ENCODE measurements at regions not wholly inside any gene's neighbourhood (a gene's known extent, or its start where the extent isn't known, plus 50 kb on each side); places are given as distances from the start of the nearest gene placed in this dataset.

DNA sequence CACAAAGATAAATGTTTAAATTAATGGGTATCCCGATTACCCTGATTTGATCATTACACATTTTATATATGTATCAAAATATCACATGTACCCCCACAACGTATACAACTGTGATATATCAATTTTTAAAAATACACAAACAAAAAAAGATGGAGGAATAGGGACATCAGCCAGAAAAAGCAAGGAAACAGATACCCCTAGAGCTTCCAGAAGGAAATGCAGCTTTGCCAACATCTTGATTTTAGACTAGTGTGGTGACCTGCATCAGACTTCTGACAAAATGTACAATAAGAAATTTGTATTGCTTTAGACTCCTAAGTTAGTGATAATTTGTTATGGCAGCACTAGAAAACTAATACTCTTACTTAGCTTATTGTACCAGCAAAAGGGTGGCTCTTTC lies 483.8 kb downstream of the TUSC7 start:
- no peak for DNase-seq
- in situ Hi-C loops (cut with MboI; ENCODE audit: low pct_unique_long_range_greater_than_20kb, low sequenced_read_pairs), result no loop called here

DNA sequence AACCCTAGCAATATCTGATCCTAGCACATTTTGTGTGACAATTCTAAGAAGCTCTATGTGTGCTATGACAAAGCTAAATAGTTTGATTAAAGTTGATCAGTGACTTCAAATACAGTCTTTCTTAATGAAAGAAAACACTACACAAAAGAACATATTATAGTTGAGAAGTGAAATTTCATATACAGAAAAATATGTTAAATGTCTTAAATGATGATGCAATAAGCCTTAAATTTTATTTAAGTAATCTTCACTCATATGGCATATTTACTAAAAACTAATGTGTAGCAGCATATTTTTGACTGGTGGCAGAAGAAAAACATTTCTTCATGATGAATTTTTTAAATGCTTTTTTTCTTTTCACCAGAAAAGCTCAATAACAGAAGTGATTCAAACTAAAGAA lies 485.5 kb downstream of the TUSC7 start:
- DNase-seq, result no peak
- in situ Hi-C loops (cut with MboI; ENCODE audit: low pct_unique_long_range_greater_than_20kb, low sequenced_read_pairs), result no loop called here

DNA sequence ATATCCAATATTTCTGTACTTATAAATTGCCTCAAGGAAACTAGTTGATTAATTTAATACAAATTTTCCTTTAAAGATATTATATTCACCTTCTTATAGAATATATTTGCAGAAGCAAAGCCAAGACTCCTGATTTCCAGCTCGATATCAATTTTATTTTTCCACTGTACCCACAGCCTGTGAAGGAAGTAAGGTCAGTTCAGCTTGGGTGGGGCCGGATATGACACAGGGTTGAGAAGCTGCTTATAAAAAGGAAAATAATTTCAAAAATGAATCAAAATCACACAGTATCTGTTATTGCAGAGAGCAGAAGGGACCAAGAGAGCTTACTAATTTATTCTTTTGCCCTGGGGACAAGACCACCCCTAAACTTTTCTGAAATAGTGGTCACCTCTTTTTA lies 491.4 kb downstream of the TUSC7 start:
- in situ Hi-C loops (cut with MboI; ENCODE audit: low pct_unique_long_range_greater_than_20kb, low sequenced_read_pairs), result no loop called here
- DNase-seq, result no peak

DNA sequence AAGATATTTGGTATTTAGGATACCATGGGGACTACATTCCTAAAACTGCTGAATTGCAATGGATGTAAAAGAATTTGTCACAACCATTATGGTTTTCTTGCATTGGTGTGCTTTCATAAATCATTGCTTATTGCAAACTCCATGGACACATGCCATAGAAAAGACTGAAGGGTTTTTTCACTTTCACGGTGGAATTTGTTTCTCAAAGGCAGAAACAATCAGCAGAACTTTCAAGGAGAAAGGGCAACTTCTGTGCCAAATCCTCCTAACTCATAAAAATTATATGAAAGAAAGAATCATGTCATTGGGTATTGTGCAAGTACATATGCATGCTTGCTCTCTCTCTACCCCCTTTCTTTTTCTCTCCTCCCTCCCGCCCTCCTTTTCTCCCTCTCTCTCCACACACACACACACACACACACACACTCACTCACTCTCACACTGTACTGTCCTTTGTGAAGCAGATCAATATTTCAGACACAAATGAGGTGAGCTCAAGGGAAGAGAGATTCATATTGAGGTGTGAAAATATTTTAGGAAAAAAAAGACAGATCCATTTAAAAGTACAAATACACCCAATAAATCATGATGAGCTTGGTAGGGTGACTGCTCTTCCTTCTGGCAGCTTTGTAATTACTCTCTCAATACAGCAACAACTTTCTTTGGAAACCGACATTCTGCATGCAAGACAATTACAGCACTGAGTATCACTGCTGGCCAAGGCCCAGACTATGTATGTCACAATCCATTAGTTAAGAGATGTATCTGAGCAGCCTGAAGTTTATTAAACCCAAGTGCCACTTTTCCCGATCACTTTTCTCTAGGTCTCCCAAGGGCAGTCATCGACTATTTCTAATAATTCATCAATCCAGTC lies 492.6 kb downstream of the TUSC7 start:
- in situ Hi-C loops (cut with MboI; ENCODE audit: low pct_unique_long_range_greater_than_20kb, low sequenced_read_pairs), result no loop called here
- DNase-seq, result no peak

DNA sequence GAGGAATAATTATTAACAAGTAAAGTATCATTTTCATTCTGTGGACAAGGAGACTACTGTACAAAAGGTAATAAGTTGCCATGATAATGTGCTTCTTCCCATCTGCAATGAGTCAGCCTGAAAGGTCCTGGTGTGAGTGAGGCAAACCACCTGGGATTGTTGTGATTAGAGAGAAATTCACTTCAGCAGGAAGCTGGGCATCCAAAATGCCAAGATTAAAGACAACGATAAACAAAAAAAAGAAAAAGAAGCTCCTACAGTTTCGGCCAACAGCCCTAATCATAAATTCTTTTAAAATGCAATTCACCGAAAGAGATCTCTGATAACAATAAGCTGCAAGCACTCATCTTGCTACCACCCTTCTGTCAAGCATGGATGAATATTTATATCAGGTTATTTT lies 507.8 kb downstream of the TUSC7 start:
- DNase-seq, result no peak
- in situ Hi-C loops (cut with MboI; ENCODE audit: low pct_unique_long_range_greater_than_20kb, low sequenced_read_pairs), result no loop called here

DNA sequence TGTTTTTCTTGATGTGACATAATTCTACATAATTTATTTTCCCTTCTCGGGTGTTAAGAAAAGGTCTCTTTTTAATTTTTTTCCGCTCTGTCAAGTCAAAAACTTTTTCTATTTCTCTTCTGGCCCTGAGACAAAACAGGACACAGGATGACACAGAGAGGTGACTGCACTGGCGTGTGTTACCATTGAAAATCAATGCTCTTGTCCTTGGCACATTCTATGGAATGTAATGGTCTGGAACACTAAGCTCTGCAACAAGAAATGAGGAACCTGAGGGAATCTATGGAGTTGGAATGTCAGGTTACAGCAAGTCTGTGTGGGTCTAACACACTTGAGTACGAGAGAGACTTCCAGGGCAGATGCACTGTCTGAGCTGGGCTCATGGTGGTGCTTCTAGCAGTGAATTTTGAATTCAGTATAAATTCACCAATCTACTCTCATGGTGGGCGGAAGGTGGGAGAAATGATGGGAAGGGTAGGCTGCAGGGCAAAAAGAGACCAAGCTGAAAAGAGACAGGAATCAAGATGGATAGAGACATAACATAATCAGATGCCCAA lies 508.3 kb downstream of the TUSC7 start:
- no peak for DNase-seq
- in situ Hi-C loops (cut with MboI; ENCODE audit: low pct_unique_long_range_greater_than_20kb, low sequenced_read_pairs), result no loop called here

DNA sequence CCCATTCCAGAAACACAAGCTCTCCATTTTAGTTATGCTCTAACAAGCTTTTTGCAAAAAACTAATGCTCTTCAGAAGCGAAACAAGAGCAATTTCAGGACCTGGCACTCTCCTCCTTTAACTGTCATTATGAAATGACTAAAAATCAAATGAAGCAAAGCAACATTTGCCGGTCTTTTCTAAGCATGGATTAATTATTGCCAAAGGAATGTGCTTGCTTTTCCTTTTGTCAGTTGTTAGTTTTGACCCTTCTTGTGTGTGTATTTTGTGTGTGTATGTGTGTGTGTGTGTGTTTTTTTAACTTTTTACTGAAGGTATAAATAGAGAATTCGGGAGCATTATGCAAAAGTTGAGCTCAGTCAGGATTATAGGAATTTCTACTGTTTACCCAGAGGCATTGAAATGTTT lies 509.1 kb downstream of the TUSC7 start:
- no peak for DNase-seq
- in situ Hi-C loops (cut with MboI; ENCODE audit: low pct_unique_long_range_greater_than_20kb, low sequenced_read_pairs), result no loop called here

DNA sequence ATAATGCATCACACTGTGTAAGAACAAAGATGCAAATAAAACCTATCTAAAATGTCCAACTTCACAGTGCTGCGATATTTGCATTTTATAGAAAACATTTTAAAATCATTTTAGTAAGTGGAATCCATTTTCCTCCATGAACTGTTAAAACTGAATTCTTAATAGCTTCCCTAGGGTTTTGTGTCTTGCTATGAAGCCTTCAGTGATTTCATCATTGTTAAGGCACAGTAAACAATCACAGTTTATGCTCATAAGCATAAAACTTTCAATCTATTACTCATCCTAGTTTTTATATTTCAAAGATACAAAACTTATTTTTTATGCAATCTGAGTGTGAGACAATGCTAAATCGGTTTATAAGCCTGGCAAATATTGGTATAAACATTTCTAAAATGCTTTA lies 509.7 kb downstream of the TUSC7 start:
- no peak for DNase-seq
- in situ Hi-C loops (cut with MboI; ENCODE audit: low pct_unique_long_range_greater_than_20kb, low sequenced_read_pairs), result no loop called here

DNA sequence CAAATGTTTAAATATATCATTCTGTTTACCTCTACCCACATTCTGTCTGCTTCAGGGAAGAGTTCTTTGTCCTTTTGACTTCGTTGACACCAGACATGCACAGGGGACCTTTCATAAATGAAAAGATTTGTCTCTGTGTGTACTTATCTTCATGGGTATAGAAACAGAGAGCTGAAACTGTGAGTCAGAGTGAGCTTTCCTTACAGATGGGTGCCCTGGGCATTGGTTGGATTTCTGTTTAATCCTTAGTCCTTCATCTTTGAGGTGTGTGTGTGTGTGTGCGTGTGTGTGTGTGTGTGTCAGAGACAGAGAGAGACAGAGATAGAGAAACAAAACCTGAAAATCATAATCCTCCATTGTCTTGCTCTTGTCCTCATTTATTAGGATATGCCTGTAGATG lies 517.4 kb downstream of the TUSC7 start:
- in situ Hi-C loops (cut with MboI; ENCODE audit: low pct_unique_long_range_greater_than_20kb, low sequenced_read_pairs), result no loop called here

DNA sequence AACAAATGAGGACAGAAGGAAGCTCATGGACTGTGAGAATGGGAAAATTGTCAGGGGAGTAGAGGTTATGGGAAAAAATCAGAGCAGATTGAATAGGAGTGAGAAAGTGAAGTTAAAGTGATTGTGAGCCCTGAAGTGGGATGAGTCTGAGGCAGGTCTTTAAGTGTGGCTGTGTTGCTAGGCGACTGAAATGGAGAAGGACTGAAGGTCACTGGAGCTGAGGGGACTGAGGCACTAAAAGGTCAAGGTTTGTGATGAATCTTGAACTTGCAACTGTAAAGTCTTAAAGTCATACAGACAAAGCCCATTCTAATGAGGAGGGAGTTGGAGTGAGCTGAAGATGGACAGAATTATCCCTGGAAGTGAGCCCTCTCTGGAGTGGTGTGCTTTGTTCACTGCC lies 518.9 kb downstream of the TUSC7 start:
- no peak for DNase-seq

More for the DNA sequence above, 517.4 kb downstream of the TUSC7 start:
- no peak for DNase-seq

DNA sequence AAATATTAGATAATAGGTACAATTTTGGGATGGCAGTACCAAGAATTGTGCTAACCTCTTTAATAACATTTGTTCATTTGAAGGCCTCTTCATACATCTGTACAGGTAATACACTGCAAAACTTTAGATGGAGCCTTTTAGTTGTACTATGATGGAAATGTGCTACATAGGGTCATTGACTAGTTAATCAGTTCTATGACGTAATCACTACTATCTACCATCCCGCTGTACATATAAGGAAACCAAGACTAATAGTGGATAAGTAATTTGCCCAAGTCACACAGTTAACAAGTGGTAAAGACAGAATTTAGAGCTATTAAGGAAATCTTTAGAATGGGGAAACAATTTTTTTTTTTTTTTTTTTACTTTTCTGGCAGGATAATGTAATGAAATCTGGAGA lies 521.3 kb downstream of the TUSC7 start:
- in situ Hi-C loops (cut with MboI; ENCODE audit: low pct_unique_long_range_greater_than_20kb, low sequenced_read_pairs), result no loop called here
- DNase-seq, result no peak

More for the DNA sequence above, 518.9 kb downstream of the TUSC7 start:
- in situ Hi-C loops (cut with MboI; ENCODE audit: low pct_unique_long_range_greater_than_20kb, low sequenced_read_pairs), result no loop called here

DNA sequence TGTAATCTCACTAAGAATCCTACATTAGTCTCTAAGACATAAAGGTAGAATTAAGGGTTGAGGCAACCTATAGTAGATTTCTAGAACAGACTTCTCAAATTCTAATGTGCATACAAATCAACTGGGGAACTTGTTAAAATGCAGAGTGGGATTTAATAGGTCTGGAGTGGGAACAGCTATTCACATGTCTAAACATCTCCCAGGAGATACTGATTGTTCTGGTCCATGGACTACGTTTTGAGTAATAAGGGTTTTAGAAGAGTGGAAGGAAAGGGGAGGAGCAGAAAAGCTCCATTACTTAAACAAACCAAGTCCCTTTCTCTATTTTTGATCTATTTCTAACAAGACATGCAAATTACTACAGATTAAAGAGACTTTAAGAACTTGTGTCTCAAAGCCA lies 524.8 kb downstream of the TUSC7 start:
- in situ Hi-C loops (cut with MboI; ENCODE audit: low pct_unique_long_range_greater_than_20kb, low sequenced_read_pairs), result no loop called here
- no peak for DNase-seq

DNA sequence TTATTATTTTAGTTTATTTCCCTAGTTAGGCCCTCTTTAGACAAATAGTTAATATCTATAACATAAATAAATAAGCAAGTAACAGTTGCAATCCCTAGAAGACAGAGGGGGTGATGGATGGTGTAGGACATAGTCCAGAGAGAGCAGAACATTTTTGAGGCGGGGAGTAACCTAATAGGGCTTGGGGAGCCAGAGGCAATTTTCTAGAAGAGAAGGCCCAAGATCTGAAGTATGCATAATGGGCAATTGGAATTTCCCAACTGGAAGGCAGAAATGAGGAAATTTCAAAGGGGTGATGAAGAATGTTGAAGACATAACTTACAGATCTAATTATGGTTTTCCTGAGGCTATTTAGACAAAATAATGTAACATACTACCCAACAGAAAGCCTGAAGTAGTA lies 525.7 kb downstream of the TUSC7 start:
- DNase-seq, result no peak

DNA sequence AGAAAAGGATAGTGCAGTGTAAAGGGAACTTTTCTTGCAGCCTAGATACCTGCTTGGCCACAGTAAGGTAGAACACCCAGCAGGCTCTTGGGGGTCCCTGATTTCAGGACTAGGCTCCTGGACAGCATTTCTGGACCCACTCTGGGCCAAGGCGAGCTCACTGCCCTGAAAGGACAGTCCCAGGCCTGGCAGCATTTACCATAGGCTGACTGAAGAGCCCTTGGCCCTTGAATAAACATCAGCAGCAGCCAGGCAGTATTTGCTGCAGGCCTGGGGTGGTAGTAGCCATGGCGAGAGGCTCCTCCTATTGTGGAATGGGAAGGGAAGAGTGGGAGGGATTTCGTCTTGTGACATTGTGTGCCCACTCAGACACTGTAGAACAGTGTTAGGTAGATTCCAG lies 529.2 kb downstream of the TUSC7 start:
- in situ Hi-C loops (cut with MboI; ENCODE audit: low pct_unique_long_range_greater_than_20kb, low sequenced_read_pairs), result no loop called here
- DNase-seq, result no peak

More for the DNA sequence above, 525.7 kb downstream of the TUSC7 start:
- in situ Hi-C loops (cut with MboI; ENCODE audit: low pct_unique_long_range_greater_than_20kb, low sequenced_read_pairs), result no loop called here

DNA sequence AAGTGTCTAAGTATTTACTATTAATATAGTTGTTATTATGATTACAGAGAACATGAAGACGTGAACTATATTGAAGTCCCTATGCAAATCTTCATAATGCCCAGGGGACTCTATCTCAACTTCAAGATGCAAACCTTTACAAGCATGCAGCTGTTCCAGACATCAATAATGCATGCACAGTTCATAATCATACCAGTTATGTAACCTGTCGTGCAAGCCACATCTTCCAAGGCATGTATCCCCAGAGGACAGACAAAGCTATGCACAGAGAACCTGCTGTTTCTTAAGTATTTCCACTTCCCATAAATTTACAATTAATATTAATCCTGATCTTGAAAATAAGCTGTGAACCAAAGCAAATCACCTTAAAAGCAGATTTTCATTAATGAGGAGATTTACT lies 534.1 kb downstream of the TUSC7 start:
- DNase-seq, result no peak
- in situ Hi-C loops (cut with MboI; ENCODE audit: low pct_unique_long_range_greater_than_20kb, low sequenced_read_pairs), result no loop called here

DNA sequence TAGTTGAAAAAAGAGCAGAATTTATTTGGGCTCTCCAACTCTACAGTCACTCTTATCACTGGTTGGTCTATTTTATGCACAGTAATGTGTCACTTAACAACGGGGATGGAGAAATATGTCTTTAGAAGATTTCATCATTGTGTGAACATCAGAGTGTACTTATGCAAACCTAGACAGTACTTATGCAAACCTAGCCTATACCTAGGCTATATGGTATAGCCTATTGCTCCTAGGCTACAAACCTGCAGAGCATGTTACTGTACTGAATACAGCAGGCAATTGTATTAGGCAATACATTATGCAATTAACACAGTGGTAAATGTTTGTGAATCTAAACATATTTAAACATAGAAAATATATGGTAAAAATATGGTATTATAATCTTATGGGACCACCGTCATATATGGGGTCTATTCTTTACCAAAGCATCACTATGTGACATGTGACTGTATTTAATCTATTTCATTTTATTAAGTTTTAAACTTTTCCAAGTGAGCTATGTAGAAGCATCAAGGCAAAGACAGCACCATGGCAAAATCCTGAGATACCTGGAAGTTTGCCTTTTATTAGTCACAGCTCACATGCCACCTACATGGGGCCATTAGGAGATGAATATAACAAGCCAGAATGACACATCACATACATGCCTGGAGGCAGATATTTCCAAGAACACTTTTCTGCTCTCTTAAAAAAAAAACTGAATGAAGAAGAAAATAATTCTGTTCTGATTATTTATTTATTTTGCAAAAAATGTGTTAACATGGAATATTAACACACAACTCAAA lies 537.4 kb downstream of the TUSC7 start:
- in situ Hi-C loops (cut with MboI; ENCODE audit: low pct_unique_long_range_greater_than_20kb, low sequenced_read_pairs), result no loop called here
- no peak for DNase-seq

DNA sequence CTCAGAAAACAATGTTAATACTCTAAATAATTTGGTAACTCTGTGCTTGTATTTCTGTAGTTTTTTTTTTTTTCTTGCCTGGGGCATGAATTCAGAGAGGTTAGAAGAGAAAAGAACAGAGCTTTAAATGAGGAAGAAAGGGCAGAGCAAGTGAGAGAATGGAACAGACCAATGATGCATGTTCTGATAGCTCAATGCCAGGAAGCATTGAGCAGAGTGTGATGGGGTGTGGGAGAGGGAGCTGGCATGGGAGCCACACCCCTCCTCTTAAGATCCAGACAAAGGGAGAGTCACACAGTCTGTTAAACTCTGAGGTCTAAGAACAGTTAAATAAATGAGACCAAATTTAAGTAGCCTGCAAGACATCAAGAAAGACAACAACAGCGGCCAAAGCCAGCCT lies 538.6 kb downstream of the TUSC7 start:
- no peak for DNase-seq
- in situ Hi-C loops (cut with MboI; ENCODE audit: low pct_unique_long_range_greater_than_20kb, low sequenced_read_pairs), result no loop called here

DNA sequence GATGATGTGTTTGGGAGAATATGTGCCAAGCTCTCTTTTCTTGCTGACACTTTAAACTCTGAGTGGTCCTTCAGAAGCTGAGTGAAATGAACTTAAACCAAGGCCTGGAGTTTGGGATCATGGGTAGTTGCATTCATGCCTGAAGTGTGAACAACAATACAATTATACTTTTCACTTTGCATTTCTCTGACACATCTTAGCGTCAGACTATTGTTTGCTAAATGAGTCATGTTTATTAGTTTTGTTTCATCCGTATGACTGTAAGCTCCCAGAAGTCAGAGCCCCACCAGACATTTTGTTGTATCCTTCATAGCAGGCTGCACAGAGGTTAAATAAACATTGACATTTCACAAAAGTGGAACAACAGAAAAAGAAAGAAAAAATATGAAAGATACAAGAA lies 542.6 kb downstream of the TUSC7 start:
- in situ Hi-C loops (cut with MboI; ENCODE audit: low pct_unique_long_range_greater_than_20kb, low sequenced_read_pairs), result no loop called here
- DNase-seq, result no peak

DNA sequence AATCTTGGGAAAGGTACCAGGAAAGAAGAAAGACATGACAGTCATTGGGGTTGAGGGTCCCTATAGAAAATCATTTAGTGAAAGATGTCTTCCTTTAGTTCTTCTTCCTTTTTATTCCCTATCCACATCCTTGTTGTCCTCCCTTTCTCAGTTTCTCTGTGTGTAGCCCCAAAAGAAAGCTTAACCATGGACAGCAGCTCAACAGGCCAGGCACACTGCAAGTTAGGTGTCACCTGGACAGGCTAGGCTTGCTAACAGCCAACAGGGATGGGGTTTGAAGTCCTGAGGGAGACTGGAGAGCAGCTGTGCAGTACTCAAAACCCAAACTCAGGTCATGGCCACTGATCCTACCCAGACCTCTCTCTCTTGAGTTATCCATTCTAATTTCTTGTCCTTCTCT lies 543.1 kb downstream of the TUSC7 start:
- in situ Hi-C loops (cut with MboI; ENCODE audit: low pct_unique_long_range_greater_than_20kb, low sequenced_read_pairs), result no loop called here

DNA sequence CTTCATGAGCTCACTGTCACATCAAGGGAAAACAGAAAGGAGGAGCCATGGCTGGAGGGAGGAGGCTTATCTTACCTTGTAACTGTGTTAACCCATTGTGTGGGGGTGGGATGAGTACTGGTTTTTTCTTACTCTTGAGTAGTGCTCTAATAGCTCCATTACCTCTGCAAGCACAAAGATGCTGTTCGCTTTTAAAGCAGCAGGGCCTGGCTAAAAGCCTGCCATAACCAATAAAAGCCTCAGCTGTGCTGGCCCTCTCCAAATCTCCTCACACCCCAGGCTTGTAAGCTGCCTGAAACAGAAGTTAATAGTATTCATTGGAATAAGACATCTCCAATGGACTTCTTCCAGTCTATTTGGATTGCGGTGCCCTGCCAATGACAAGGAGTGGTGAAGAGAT lies 544.1 kb downstream of the TUSC7 start:
- in situ Hi-C loops (cut with MboI; ENCODE audit: low pct_unique_long_range_greater_than_20kb, low sequenced_read_pairs), result no loop called here
- no peak for DNase-seq

More for the DNA sequence above, 543.1 kb downstream of the TUSC7 start:
- no peak for DNase-seq

Data from KBM-7 (cell line).